Neural cell (in vitro differentiated cells): ENCODE measurements at regions not wholly inside any gene's neighbourhood (a gene's known extent, or its start where the extent isn't known, plus 50 kb on each side); places are given as distances from the start of the nearest gene placed in this dataset.

Experiments used
- H2AFZ ChIP-seq: fragments of 200-600, 300-800 bp; sonication (generic), shearing (Covaris generic); 2 replicates; pipeline ENCODE4 v1.6.0; 2014; ENCODE audit warnings: low read depth, mild to moderate bottlenecking, antibody characterized with exemption, low read length, moderate library complexity
- H3F3A ChIP-seq: fragments of 200-600 bp; shearing (Covaris generic); 2 replicates; pipeline ENCODE4 v1.6.1; 2016; ENCODE audit warnings: mild to moderate bottlenecking, moderate library complexity, mixed read lengths, antibody characterized with exemption, low read length; ENCODE audit not compliant: insufficient read depth, poor library complexity, severe bottlenecking
- H3K27ac ChIP-seq: fragments of 200-600, 300-800 bp; sonication (generic), shearing (Covaris generic); 2 replicates; pipeline ENCODE4 v1.5.1; 2014; ENCODE audit warnings: mild to moderate bottlenecking, low read length, moderate library complexity
- H3K27me3 ChIP-seq: fragments of 300-800, 200-600 bp; sonication (generic), shearing (Covaris generic); 2 replicates; pipeline ENCODE4 v1.6.0; 2014; ENCODE audit warnings: mild to moderate bottlenecking, low read depth, low read length, moderate library complexity; ENCODE audit not compliant: insufficient read depth
- H3K36me3 ChIP-seq: fragments of 300-800, 200-600 bp; sonication (generic), shearing (Covaris generic); 2 replicates; pipeline ENCODE4 v1.5.1; 2014; ENCODE audit warnings: mild to moderate bottlenecking, antibody characterized with exemption, low read length, moderate library complexity; ENCODE audit not compliant: insufficient read depth
- H3K4me2 ChIP-seq: fragments of 300-800, 200-600 bp; sonication (generic), shearing (Covaris generic); 2 replicates; pipeline ENCODE4 v1.6.0; 2014; ENCODE audit warnings: mild to moderate bottlenecking, low read length
- H3K4me3 ChIP-seq: fragments of 300-800, 200-600 bp; sonication (generic), shearing (Covaris generic); 2 replicates; pipeline ENCODE4 v1.5.1; 2014; ENCODE audit warnings: mild to moderate bottlenecking, low read length, moderate library complexity
- H3K79me2 ChIP-seq: fragments of 200-600 bp; shearing (Covaris generic); replicated peaks from 2 replicates; pipeline ENCODE4 v1.6.0; 2014; ENCODE audit warnings: mild to moderate bottlenecking, low read length, moderate library complexity; ENCODE audit not compliant: insufficient read depth
- H3K9ac ChIP-seq: fragments of 300-800, 200-600 bp; sonication (generic), shearing (Covaris generic); 2 replicates; pipeline ENCODE4 v1.6.1; 2016; ENCODE audit warnings: mild to moderate bottlenecking, low read length, mixed read lengths
- H3K9me2 ChIP-seq: fragments of 200-600 bp; shearing (Covaris generic); 2 replicates; pipeline ENCODE4 v1.6.1; 2016; ENCODE audit warnings: mild to moderate bottlenecking, low read length, mixed read lengths; ENCODE audit not compliant: insufficient read depth
- H3K9me3 ChIP-seq: fragments of 200-600, 300-800 bp; sonication (generic), shearing (Covaris generic); 2 replicates; pipeline ENCODE4 v1.6.1; 2016; ENCODE audit warnings: mild to moderate bottlenecking, mixed run types, low read length, moderate library complexity, mixed read lengths
- H4K20me1 ChIP-seq: fragments of 200-600 bp; shearing (Covaris generic); 2 replicates; pipeline ENCODE4 v1.6.1; 2016; ENCODE audit warnings: mild to moderate bottlenecking, mixed run types; ENCODE audit not compliant: insufficient read depth
- EP300 ChIP-seq: fragments of 450-650 bp; conservative IDR thresholded peaks from 2 replicates; pipeline ENCODE4 v1.6.1; 2014; ENCODE audit warnings: antibody characterized with exemption, mild to moderate bottlenecking, moderate library complexity; ENCODE audit not compliant: poor library complexity, severe bottlenecking
- EZH2 ChIP-seq: fragments of 200-600, 300-800 bp; shearing (Covaris generic), sonication (generic); IDR thresholded peaks from 2 replicates; pipeline ENCODE4 v1.6.1; 2014; ENCODE audit warnings: antibody characterized with exemption, low read length, borderline replicate concordance, mild to moderate bottlenecking; ENCODE audit not compliant: insufficient read depth, poor library complexity, severe bottlenecking
- MXI1 ChIP-seq: fragments of 450-650 bp; conservative IDR thresholded peaks from 2 replicates; pipeline ENCODE4 v1.6.1; 2014; ENCODE audit warnings: antibody characterized with exemption, mild to moderate bottlenecking; ENCODE audit not compliant: poor library complexity, severe bottlenecking
- POLR2AphosphoS5 ChIP-seq: IDR thresholded peaks from 2 replicates; pipeline ENCODE4 v1.6.1; 2012
- RAD21 ChIP-seq: fragments of 450-650 bp; conservative IDR thresholded peaks from 2 replicates; pipeline ENCODE4 v1.6.1; 2014; ENCODE audit warnings: antibody characterized with exemption, mild to moderate bottlenecking, moderate library complexity
- SMC3 ChIP-seq: fragments of 450-650 bp; conservative IDR thresholded peaks from 2 replicates; pipeline ENCODE4 v1.6.1; 2014; ENCODE audit warnings: antibody characterized with exemption, mild to moderate bottlenecking, moderate library complexity; ENCODE audit not compliant: poor library complexity
- TAF1 ChIP-seq: IDR thresholded peaks from 2 replicates; pipeline ENCODE4 v1.6.1; 2012; ENCODE audit warnings: low read depth
- TF ChIP-seq, protein P1 (sequence below): fragments of 450-650 bp; IDR thresholded peaks from 2 replicates; pipeline ENCODE4 v1.5.1; 2014; ENCODE audit warnings: antibody characterized with exemption, mild to moderate bottlenecking, moderate library complexity; ENCODE audit not compliant: poor library complexity, severe bottlenecking
- TF ChIP-seq, protein P2 (sequence below): IDR thresholded peaks from 2 replicates; pipeline ENCODE4 v1.6.1; 2012; ENCODE audit warnings: borderline replicate concordance

DNA sequence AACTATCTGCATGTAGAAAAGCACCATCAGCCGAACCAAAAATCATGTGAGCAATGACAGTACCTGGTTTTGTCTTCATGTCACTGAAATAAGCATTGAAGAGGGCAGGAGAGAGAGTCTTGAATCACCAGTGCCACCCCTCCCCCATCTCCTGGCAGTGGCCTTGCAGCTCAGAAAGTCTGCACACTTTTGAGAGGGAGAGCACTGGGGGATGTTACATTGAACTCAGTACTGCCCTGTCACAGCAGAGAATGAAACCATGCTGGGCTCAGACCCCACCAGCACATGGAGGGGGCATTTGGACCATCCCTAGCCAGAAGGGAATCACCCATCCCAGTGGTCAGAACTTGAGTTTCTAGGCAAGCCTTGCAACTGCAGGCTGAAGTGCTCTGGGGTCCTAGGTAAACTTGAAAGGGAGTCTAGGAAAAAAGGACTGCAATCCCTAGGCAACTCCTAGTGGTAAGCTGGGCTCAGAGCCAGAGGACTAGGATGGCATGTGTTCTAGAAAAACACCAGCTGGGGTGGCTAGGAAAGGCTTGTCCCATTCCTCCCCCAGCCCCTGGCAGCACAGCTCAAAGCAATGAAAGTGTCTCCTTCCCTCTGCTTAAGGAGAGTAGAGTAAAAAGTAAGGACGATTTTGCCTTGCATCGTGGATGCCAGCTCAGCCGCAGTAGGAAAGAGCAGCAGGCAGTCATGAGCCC lies 259.9 kb upstream of the MYT1L start:
- H3K4me3 ChIP-seq, result no peak overlapping the region
- H2AFZ ChIP-seq, result no peak overlapping the region
- no peaks in the 10 kb centered on the region for H3K36me3 ChIP-seq
- H4K20me1 ChIP-seq, result no peaks in the 10 kb centered on the region
- H3K4me2 ChIP-seq, result no peak overlapping the region
- no peak overlapping the region for H3K9ac ChIP-seq
- no peaks in the 10 kb centered on the region for H3K9me2 ChIP-seq
- H3K9me3 ChIP-seq, result no peaks in the 10 kb centered on the region
- TF ChIP-seq EZH2, result no peak
- TF ChIP-seq, protein P1, sequence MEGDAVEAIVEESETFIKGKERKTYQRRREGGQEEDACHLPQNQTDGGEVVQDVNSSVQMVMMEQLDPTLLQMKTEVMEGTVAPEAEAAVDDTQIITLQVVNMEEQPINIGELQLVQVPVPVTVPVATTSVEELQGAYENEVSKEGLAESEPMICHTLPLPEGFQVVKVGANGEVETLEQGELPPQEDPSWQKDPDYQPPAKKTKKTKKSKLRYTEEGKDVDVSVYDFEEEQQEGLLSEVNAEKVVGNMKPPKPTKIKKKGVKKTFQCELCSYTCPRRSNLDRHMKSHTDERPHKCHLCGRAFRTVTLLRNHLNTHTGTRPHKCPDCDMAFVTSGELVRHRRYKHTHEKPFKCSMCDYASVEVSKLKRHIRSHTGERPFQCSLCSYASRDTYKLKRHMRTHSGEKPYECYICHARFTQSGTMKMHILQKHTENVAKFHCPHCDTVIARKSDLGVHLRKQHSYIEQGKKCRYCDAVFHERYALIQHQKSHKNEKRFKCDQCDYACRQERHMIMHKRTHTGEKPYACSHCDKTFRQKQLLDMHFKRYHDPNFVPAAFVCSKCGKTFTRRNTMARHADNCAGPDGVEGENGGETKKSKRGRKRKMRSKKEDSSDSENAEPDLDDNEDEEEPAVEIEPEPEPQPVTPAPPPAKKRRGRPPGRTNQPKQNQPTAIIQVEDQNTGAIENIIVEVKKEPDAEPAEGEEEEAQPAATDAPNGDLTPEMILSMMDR, result no peak
- TF ChIP-seq POLR2AphosphoS5, result no peak
- TF ChIP-seq, protein P2, sequence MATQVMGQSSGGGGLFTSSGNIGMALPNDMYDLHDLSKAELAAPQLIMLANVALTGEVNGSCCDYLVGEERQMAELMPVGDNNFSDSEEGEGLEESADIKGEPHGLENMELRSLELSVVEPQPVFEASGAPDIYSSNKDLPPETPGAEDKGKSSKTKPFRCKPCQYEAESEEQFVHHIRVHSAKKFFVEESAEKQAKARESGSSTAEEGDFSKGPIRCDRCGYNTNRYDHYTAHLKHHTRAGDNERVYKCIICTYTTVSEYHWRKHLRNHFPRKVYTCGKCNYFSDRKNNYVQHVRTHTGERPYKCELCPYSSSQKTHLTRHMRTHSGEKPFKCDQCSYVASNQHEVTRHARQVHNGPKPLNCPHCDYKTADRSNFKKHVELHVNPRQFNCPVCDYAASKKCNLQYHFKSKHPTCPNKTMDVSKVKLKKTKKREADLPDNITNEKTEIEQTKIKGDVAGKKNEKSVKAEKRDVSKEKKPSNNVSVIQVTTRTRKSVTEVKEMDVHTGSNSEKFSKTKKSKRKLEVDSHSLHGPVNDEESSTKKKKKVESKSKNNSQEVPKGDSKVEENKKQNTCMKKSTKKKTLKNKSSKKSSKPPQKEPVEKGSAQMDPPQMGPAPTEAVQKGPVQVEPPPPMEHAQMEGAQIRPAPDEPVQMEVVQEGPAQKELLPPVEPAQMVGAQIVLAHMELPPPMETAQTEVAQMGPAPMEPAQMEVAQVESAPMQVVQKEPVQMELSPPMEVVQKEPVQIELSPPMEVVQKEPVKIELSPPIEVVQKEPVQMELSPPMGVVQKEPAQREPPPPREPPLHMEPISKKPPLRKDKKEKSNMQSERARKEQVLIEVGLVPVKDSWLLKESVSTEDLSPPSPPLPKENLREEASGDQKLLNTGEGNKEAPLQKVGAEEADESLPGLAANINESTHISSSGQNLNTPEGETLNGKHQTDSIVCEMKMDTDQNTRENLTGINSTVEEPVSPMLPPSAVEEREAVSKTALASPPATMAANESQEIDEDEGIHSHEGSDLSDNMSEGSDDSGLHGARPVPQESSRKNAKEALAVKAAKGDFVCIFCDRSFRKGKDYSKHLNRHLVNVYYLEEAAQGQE, result no peak
- TF ChIP-seq SMC3, result no peak
- TF ChIP-seq EP300, result no peak
- TF ChIP-seq RAD21, result no peak
- no peak for TF ChIP-seq MXI1
- no peak for TF ChIP-seq TAF1
- H3K27ac ChIP-seq, result no peak overlapping the region
- H3F3A ChIP-seq, result no peaks in the 10 kb centered on the region
- no peaks in the 10 kb centered on the region for H3K79me2 ChIP-seq
- H3K27me3 ChIP-seq, result no peaks in the 10 kb centered on the region

DNA sequence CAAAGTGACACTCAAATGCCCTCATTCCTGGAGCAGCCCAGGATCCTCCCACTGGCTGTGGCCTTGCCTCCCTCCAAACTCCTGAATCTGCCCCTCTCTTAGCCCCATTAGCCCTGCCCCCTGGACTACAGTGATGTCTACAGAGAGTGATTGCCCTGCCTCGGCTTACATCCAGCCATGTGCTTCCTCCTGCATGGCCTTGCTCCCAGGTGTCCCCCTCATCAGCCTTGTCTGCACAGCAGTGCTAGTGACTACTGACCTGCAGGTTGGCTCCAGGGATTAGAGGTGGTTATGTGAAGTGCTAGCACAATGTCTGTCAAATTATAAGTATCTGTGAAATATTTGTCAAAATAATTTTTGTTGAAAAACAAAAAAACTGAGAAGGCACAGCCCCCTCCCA lies 259.1 kb upstream of the MYT1L start:
- no peak overlapping the region for H3K4me3 ChIP-seq
- H3K79me2 ChIP-seq, result no peaks in the 10 kb centered on the region
- no peak overlapping the region for H3K27ac ChIP-seq
- no peak overlapping the region for H2AFZ ChIP-seq
- TF ChIP-seq MXI1 (no peak), POLR2AphosphoS5 (no peak), RAD21 (no peak)
- H4K20me1 ChIP-seq, result no peaks in the 10 kb centered on the region
- no peaks in the 10 kb centered on the region for H3K9me2 ChIP-seq
- no peaks in the 10 kb centered on the region for H3K9me3 ChIP-seq
- H3K36me3 ChIP-seq, result no peaks in the 10 kb centered on the region
- no peaks in the 10 kb centered on the region for H3F3A ChIP-seq
- no peak overlapping the region for H3K4me2 ChIP-seq
- no peak overlapping the region for H3K9ac ChIP-seq
- H3K27me3 ChIP-seq, result no peaks in the 10 kb centered on the region
